ENCODE measurements at regions not wholly inside any gene's neighbourhood (a gene's known extent, or its start where the extent isn't known, plus 50 kb on each side); places are given as distances from the start of the nearest gene placed in this dataset.
"Not testable (repeated sequence)": the region's sequence is repeated elsewhere in the genome, so short reads cannot be mapped to it uniquely, and the experiment has no call there.

DNA sequence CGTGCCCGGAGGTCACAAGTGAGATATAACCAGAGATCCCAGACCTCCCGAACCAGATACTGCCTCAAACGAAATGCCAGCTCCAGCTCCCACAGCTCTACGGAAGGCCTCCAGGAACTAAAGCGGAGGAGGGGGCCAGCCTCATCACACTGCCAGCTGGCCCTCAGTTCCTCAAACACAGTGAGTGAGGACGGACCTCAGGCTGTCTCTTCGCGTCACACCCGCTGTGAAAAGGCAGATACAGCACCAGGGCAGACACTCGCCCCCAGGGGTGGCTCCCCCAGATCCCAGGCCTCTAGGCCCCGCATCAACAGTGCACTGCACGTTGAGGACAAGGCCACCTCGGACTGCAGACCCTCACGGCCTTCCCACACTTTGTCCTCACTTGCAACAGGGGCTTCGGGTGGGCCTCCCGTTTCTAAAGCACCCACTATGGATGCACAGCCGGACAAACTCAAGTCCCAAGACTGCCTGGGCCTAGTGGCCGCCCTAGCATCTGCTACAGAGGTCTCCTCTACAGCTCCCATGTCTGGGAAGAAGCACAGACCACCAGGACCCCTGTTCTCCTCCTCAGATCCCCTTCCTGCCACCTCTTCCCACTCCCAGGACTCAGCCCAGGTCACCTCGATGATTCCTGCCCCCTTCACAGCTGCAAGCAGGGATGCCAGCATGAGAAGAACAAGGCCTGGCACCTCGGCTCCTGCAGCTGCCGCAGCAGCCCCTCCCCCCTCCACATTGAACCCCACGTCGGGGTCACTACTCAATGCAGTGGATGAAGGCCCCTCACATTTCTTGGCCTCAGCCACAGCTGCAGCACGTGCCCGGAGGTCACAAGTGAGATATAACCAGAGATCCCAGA lies 149.3 kb upstream of the C1QTNF3 start:
- TF ChIP-seq CTCF (IDR thresholded peaks at IDR 0.05; ENCODE audit: insufficient read depth, low read length); REST (IDR thresholded peaks at IDR 0.05; ENCODE audit: insufficient replicate concordance, low read depth); POLR2AphosphoS5 (IDR thresholded peaks at IDR 0.05; ENCODE audit: low read depth): not testable (repeated sequence)
- TF ChIP-seq SPI1 (IDR thresholded peaks at IDR 0.05; ENCODE audit: borderline replicate concordance, low read depth), result peak; percentile 63; the same call in 1 of the 2 replicates

Measured in HL-60 (cell line).